PC-9 (cell line): ENCODE measurements at regions not wholly inside any gene's neighbourhood (a gene's known extent, or its start where the extent isn't known, plus 50 kb on each side); places are given as distances from the start of the nearest gene placed in this dataset.
"Not testable (repeated sequence)": the region's sequence is repeated elsewhere in the genome, so short reads cannot be mapped to it uniquely, and the experiment has no call there.

ENCODE experiments used
- EZH2 ChIP-seq: fragments of 200-600 bp; sonication (generic); IDR thresholded peaks from 2 replicates; pipeline ENCODE4 v1.8.0; 2017; ENCODE audit warnings: antibody characterized with exemption, low read depth
- TF ChIP-seq, protein P1 (sequence below): fragments of 200-600 bp; sonication (generic); conservative IDR thresholded peaks from 2 replicates; pipeline ENCODE4 v1.6.1; 2017; ENCODE audit warnings: mixed run types, antibody characterized with exemption, mild to moderate bottlenecking, moderate library complexity

DNA sequence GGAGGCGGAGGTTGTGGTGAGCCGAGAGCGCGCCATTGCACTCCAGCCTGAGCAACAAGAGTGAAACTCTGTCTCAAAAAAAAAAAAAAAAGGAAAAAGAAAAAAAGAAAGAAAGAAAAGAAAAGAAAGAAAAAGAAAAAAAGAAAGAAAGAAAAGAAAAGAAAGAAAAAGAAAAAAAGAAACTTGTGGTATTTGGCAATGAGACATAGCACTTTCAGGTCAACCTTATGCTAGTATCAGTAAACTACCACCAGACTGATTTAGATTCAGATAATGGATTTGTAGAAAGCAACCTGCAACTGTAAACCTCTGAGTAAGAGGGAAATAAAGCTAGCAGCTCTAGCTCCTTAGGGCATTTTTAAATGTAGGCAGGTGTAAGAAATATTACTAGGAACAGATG, 144.0 kb upstream of the ZNF608 start:
- TF ChIP-seq, protein P1, sequence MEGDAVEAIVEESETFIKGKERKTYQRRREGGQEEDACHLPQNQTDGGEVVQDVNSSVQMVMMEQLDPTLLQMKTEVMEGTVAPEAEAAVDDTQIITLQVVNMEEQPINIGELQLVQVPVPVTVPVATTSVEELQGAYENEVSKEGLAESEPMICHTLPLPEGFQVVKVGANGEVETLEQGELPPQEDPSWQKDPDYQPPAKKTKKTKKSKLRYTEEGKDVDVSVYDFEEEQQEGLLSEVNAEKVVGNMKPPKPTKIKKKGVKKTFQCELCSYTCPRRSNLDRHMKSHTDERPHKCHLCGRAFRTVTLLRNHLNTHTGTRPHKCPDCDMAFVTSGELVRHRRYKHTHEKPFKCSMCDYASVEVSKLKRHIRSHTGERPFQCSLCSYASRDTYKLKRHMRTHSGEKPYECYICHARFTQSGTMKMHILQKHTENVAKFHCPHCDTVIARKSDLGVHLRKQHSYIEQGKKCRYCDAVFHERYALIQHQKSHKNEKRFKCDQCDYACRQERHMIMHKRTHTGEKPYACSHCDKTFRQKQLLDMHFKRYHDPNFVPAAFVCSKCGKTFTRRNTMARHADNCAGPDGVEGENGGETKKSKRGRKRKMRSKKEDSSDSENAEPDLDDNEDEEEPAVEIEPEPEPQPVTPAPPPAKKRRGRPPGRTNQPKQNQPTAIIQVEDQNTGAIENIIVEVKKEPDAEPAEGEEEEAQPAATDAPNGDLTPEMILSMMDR: not testable (repeated sequence)
- TF ChIP-seq EZH2: not testable (repeated sequence)
